HepG2 (cell line): ENCODE measurements at regions not wholly inside any gene's neighbourhood (a gene's known extent, or its start where the extent isn't known, plus 50 kb on each side); places are given as distances from the start of the nearest gene placed in this dataset.

Source experiments
- ATAC-seq: fragments of 200-7000 bp; cut with Tn5 transposase; 3 replicates; pipeline ENCODE4 v1.9.1; 2020; ENCODE audit warnings: mild to moderate bottlenecking, moderate library complexity
- BruUV-seq: library from RNA; stranded (reverse); fragments of 400-500 nt; replicated peaks from 2 replicates; lab custom pipeline; 2021; lab: Mats Ljungman, UMichigan
- CTCF ChIA-PET: fragments of 300-600 bp; formaldehyde crosslinking; extraction: SDS; loops from one replicate; lab custom pipeline; 2021; ENCODE audit warnings: low total read pairs, inconsistent platforms, low intra/inter-chr PET ratio; lab: Yijun Ruan, JAX
- POLR2A ChIA-PET: fragments of 350-600 bp; sonication (Branson Sonifier 250); formaldehyde crosslinking; loops from one replicate; lab custom pipeline; 2020; ENCODE audit warnings: antibody characterized with exemption, inconsistent platforms; lab: Yijun Ruan, JAX
- DNase-seq: peaks from one replicate; pipeline ENCODE4 v3.0.0-alpha.2; 2015; ENCODE audit warnings: low spot score
- FAIRE-seq: peaks from 3 replicates; lab custom pipeline; 2011; peaks lifted over from hg19 to GRCh38; lab: Jason Lieb, UNC
- H2AFZ ChIP-seq: one replicate; pipeline ENCODE4 v1.6.1; 2011; ENCODE audit warnings: low read length, inconsistent platforms
- H3K27ac ChIP-seq: fragments of 300-600 bp; 3 replicates; pipeline ENCODE4 v1.8.0; 2011; ENCODE audit warnings: mixed run types, mild to moderate bottlenecking, mixed read lengths, low read length, inconsistent platforms; ENCODE audit not compliant: insufficient read depth; ENCODE audit errors: extremely low read length
- H3K27me3 ChIP-seq, 2 experiments: fragments of 200-600 bp in 1 of 2; 2 replicates in 1 of 2; 3 replicates in 1 of 2; pipeline versions ENCODE4 v1.6.0 to v1.8.0; 2011; ENCODE audit warnings: low read length in 2 of 2, mild to moderate bottlenecking in 2 of 2, moderate library complexity in 2 of 2, inconsistent platforms in 1 of 2; ENCODE audit not compliant: insufficient read depth in 2 of 2, control insufficient read depth in 1 of 2
- H3K36me3 ChIP-seq, 2 experiments: fragments of 200-600 bp in 1 of 2; replicated peaks in 1 of 2; 2 replicates in 1 of 2; 3 replicates in 1 of 2; pipeline versions ENCODE4 v1.5.1 to v1.8.0; 2011; ENCODE audit warnings: low read length in 2 of 2, inconsistent platforms in 1 of 2; ENCODE audit not compliant: insufficient read depth in 2 of 2, control insufficient read depth in 1 of 2
- H3K4me1 ChIP-seq: 2 replicates; pipeline ENCODE4 v1.5.1; 2012; ENCODE audit warnings: low read length, inconsistent platforms; ENCODE audit not compliant: insufficient read depth
- H3K4me2 ChIP-seq: 2 replicates; pipeline ENCODE4 v1.6.0; 2011; ENCODE audit warnings: low read depth, low read length, inconsistent platforms
- H3K4me3 ChIP-seq, 3 experiments: fragments of 200-600 bp in 1 of 3; sonication (generic), shearing (Covaris generic) in 1 of 3; replicated peaks in 1 of 3; 2 replicates each; pipeline ENCODE4 v1.5.1; 2011 to 2016; ENCODE audit warnings: low read length in 3 of 3, inconsistent platforms in 2 of 3, low read depth in 2 of 3, mild to moderate bottlenecking in 2 of 3, control low read depth in 1 of 3, mixed read lengths in 1 of 3; ENCODE audit not compliant: insufficient read depth in 1 of 3
- H3K79me2 ChIP-seq: one replicate; pipeline ENCODE4 v1.6.1; 2011; ENCODE audit warnings: low read length, inconsistent platforms; ENCODE audit not compliant: insufficient read depth
- H3K9ac ChIP-seq: 2 replicates; pipeline ENCODE4 v1.6.0; 2011; ENCODE audit warnings: mild to moderate bottlenecking, low read depth, low read length, inconsistent platforms; ENCODE audit not compliant: insufficient read depth
- H3K9me3 ChIP-seq: 2 replicates; pipeline ENCODE4 v1.5.1; 2012; ENCODE audit warnings: mild to moderate bottlenecking, low read length
- H4K20me1 ChIP-seq: 2 replicates; pipeline ENCODE4 v1.6.0; 2011; ENCODE audit warnings: inconsistent platforms, mild to moderate bottlenecking, low read length, moderate library complexity; ENCODE audit not compliant: insufficient read depth
- BCL6 ChIP-seq: IDR thresholded peaks from 2 replicates; pipeline ENCODE4 v1.6.1; 2016; ENCODE audit warnings: missing genetic modification reagents, missing compliant biosample characterization
- BHLHE40 ChIP-seq: IDR thresholded peaks from 2 replicates; pipeline ENCODE4 v1.6.1; 2011; ENCODE audit warnings: low read length, improper control_type of control experiment
- CEBPG ChIP-seq: IDR thresholded peaks from 2 replicates; pipeline ENCODE4 v1.6.1; 2016
- CTCF ChIP-seq: sonication (generic); formaldehyde crosslinking; IDR thresholded peaks from 2 replicates; pipeline ENCODE4 v1.5.0; 2020; ENCODE audit warnings: mild to moderate bottlenecking, missing genetic modification reagents, moderate library complexity
- GTF2F1 ChIP-seq: fragments of 150-350 bp; IDR thresholded peaks from 2 replicates; pipeline ENCODE4 v1.6.1; 2014; ENCODE audit warnings: low read length
- MLX ChIP-seq: IDR thresholded peaks from 2 replicates; pipeline ENCODE4 v1.6.1; 2016
- MLXIP ChIP-seq: sonication (generic); formaldehyde crosslinking; IDR thresholded peaks from 2 replicates; pipeline ENCODE4 v1.9.0; 2021; ENCODE audit warnings: missing genetic modification reagents, borderline replicate concordance
- POGZ ChIP-seq: sonication (generic); formaldehyde crosslinking; IDR thresholded peaks from 2 replicates; pipeline ENCODE4 v1.4.0; 2020; ENCODE audit warnings: mild to moderate bottlenecking, missing genetic modification reagents
- SMARCC2 ChIP-seq: fragments of 450-650 bp; IDR thresholded peaks from 2 replicates; pipeline ENCODE4 v1.6.1; 2017; ENCODE audit warnings: antibody characterized with exemption, mild to moderate bottlenecking
- SMYD3 ChIP-seq: sonication (generic); formaldehyde crosslinking; IDR thresholded peaks from 2 replicates; pipeline ENCODE4 v1.8.1; 2023; ENCODE audit warnings: mild to moderate bottlenecking, missing genetic modification reagents
- TERF1 ChIP-seq: sonication (generic); formaldehyde crosslinking; IDR thresholded peaks from 2 replicates; pipeline ENCODE4 v1.8.0; 2022; ENCODE audit warnings: mild to moderate bottlenecking, missing genetic modification reagents, moderate library complexity
- TP53 ChIP-seq: sonication (generic); formaldehyde crosslinking; conservative IDR thresholded peaks from 2 replicates; pipeline ENCODE4 v1.4.0; 2020; ENCODE audit warnings: missing genetic modification reagents
- ZFP1 ChIP-seq: IDR thresholded peaks from 2 replicates; pipeline ENCODE4 v1.6.1; 2016
- ZFP41 ChIP-seq: sonication (generic); formaldehyde crosslinking; IDR thresholded peaks from 2 replicates; pipeline ENCODE4 v1.4.0; 2020; ENCODE audit warnings: mild to moderate bottlenecking, missing genetic modification reagents, borderline replicate concordance
- ZFP90 ChIP-seq: sonication (generic); formaldehyde crosslinking; IDR thresholded peaks from 2 replicates; pipeline ENCODE4 v1.8.0; 2022; ENCODE audit warnings: missing genetic modification reagents, mild to moderate bottlenecking, inconsistent platforms, borderline replicate concordance
- ZKSCAN5 ChIP-seq: sonication (generic); formaldehyde crosslinking; IDR thresholded peaks from 2 replicates; pipeline ENCODE4 v1.5.1; 2020; ENCODE audit warnings: mild to moderate bottlenecking, missing genetic modification reagents
- ZMYM3 ChIP-seq: sonication (generic); formaldehyde crosslinking; IDR thresholded peaks from 2 replicates; pipeline ENCODE4 v1.5.1; 2020; ENCODE audit warnings: mild to moderate bottlenecking, missing genetic modification reagents
- ZNF317 ChIP-seq: sonication (generic); formaldehyde crosslinking; IDR thresholded peaks from 2 replicates; pipeline ENCODE4 v1.5.0; 2020; ENCODE audit warnings: mild to moderate bottlenecking, missing genetic modification reagents
- ZNF44 ChIP-seq: sonication (generic); formaldehyde crosslinking; IDR thresholded peaks from 2 replicates; pipeline ENCODE4 v1.5.1; 2020; ENCODE audit warnings: mild to moderate bottlenecking, missing genetic modification reagents
- ZNF557 ChIP-seq: sonication (generic); formaldehyde crosslinking; IDR thresholded peaks from 2 replicates; pipeline ENCODE4 v1.4.0; 2020; ENCODE audit warnings: missing genetic modification reagents
- WGBS: methylation state at CpG from one replicate; pipeline ENCODE4 v1.1.6; 2017; ENCODE audit warnings: low lambda C conversion rate; 5-methylcytosine and 5-hydroxymethylcytosine counted together
- in situ Hi-C: cut with HindIII; loops from 2 replicates; pipeline ENCODE4 v1.10.0; 2017; ENCODE audit warnings: low pct_unique_long_range_greater_than_20kb; ENCODE audit not compliant: extremely low pct_ligation_motif_present
- intact Hi-C: fragments of 100-400 bp; cut with micrococcal nuclease; formaldehyde crosslinking; loops from one replicate; pipeline ENCODE4 v1.10.0; 2022; ENCODE audit not compliant: unreplicated experiment

GRCh38 chr9:87063871-87064270, 116.6 kb upstream of the GAS1 start:
- POLR2A ChIA-PET: no interaction called here
- 6% methylated on average over 1 of the region's 1 CpG for WGBS

More at GRCh38 chr9:87063871-87064270, 116.6 kb upstream of the GAS1 start:
- no peak overlapping the region for H2AFZ ChIP-seq
- ATAC-seq: no peak
- intact Hi-C loops: no loop called here
- CTCF ChIA-PET: no interaction called here
- peaks cover 0 to 5% of the 10 kb centered on the region in 2 experiments; a peak in 1 of 5 replicates for H3K27me3 ChIP-seq
- no peak for FAIRE-seq
- H3K9me3 ChIP-seq: no peaks in the 10 kb centered on the region
- no peaks in the 10 kb centered on the region for H3K4me1 ChIP-seq
- H3K36me3 ChIP-seq: no peaks in the 10 kb centered on the region
- no peak overlapping the region for H3K27ac ChIP-seq
- in situ Hi-C loops: no loop called here
- no peak for DNase-seq
- no peaks in the 10 kb centered on the region for H3K79me2 ChIP-seq
- no peak overlapping the region for H3K9ac ChIP-seq
- H4K20me1 ChIP-seq: no peaks in the 10 kb centered on the region
- no peak overlapping the region for H3K4me3 ChIP-seq
- BruUV-seq: no TSS peak
- no peak for TF ChIP-seq ZNF44
- no peak for TF ChIP-seq CTCF (CRISPR knock-in tag)
- TF ChIP-seq SMYD3 (CRISPR knock-in tag): no peak
- TF ChIP-seq SMARCC2: no peak
- TF ChIP-seq TERF1 (CRISPR knock-in tag): no peak
- no peak for TF ChIP-seq MLX (CRISPR knock-in tag)
- no peak for TF ChIP-seq ZMYM3 (CRISPR knock-in tag)
- no peak for TF ChIP-seq ZFP1 (CRISPR knock-in tag)
- no peak for TF ChIP-seq BHLHE40
- no peak for TF ChIP-seq GTF2F1
- TF ChIP-seq ZKSCAN5 (CRISPR knock-in tag): no peak
- TF ChIP-seq TP53 (CRISPR knock-in tag): no peak
- TF ChIP-seq ZFP41 (CRISPR knock-in tag): no peak
- no peak for TF ChIP-seq ZNF557 (CRISPR knock-in tag)
- no peak for TF ChIP-seq ZNF317 (CRISPR knock-in tag)
- no peak for TF ChIP-seq MLXIP
- TF ChIP-seq CEBPG (CRISPR knock-in tag): no peak
- TF ChIP-seq BCL6: no peak
- TF ChIP-seq ZFP90 (CRISPR knock-in tag): no peak
- no peak for TF ChIP-seq POGZ
- TF ChIP-seq, all 625 proteins: peak for 0
- no peak overlapping the region for H3K4me2 ChIP-seq
